ENCODE measurements at regions not wholly inside any gene's neighbourhood (a gene's known extent, or its start where the extent isn't known, plus 50 kb on each side); places are given as distances from the start of the nearest gene placed in this dataset.
"Not testable (repeated sequence)": the region's sequence is repeated elsewhere in the genome, so short reads cannot be mapped to it uniquely, and the experiment has no call there.

- H3K27me3 Mint-ChIP-seq: peaks cover 68% of the 10 kb centered on the region
- H3K4me3 Mint-ChIP-seq; H3K9me3 Mint-ChIP-seq; ATAC-seq (replicated peaks; ENCODE audit: extremely low read depth, poor library complexity, severe bottlenecking); H3K4me1 Mint-ChIP-seq; H3K27ac Mint-ChIP-seq (ENCODE audit: low read depth); H3K36me3 Mint-ChIP-seq (ENCODE audit: insufficient read depth); DNase-seq (ENCODE audit: low spot score in 2 of 2): not testable (repeated sequence)
Observed at GRCh38 chr22:35487623-35488022, 53.0 kb upstream of the RASD2 start.

DNA sequence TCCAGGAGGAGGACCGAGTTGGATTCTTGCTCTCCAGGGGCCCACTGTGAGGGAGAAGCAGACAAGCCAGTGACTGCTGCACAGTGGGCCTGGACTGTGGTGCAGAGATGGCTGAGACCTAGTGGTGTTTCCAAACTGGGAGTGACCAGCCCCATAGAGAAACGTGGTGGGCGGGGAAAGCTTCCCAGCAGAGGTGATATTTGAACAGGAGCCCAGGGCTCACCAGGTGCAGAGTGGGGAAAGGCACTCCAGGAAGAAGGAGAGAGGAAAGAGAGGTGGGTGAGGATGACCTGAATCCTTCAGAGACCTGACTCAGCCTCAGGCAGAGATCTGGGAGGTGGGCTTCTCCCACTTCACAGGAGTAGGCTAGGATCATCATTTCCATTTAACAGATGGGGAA, 52.1 kb upstream of the RASD2 start:
- Mint-ChIP-seq H3K4me1 (no peaks in the 10 kb centered on the region), H3K9me3 (no peaks in the 10 kb centered on the region), H3K4me3 (no peak overlapping the region), H3K27ac (ENCODE audit: low read depth) (no peak overlapping the region), H3K27me3 (peaks cover 73% of the 10 kb centered on the region), H3K36me3 (ENCODE audit: insufficient read depth) (no peaks in the 10 kb centered on the region)
- ATAC-seq (replicated peaks; ENCODE audit: extremely low read depth, poor library complexity, severe bottlenecking) (no peak), DNase-seq (ENCODE audit: low spot score in 2 of 2) (no peak)

DNA sequence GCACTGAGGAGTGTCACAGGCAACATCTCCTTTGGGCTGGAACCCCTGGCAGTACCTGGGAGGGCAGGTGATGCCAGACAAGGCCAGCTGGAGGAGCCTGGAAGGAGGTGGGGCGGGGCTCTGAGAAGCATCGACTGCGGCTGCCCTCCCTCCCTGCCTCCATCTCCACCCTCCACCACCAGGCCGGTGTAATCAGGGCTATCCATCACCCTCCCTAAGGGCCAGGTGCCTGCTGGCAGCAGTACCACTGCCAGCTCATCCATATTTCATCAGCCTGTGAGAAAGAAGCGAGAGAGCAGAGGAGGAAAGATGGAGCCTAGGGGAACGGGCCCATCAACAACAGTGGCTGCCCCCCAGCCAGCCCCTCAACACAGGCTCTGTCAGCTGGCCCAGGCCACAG, 51.4 kb upstream of the RASD2 start:
- DNase-seq (ENCODE audit: low spot score in 2 of 2): no peak
- no peaks in the 10 kb centered on the region for H3K9me3 Mint-ChIP-seq
- no peak for ATAC-seq (replicated peaks; ENCODE audit: extremely low read depth, poor library complexity, severe bottlenecking)
- H3K4me3 Mint-ChIP-seq: no peak overlapping the region
- H3K27ac Mint-ChIP-seq (ENCODE audit: low read depth): no peak overlapping the region
- no peaks in the 10 kb centered on the region for H3K4me1 Mint-ChIP-seq
- H3K27me3 Mint-ChIP-seq: peaks cover 78% of the 10 kb centered on the region
- no peaks in the 10 kb centered on the region for H3K36me3 Mint-ChIP-seq (ENCODE audit: insufficient read depth)

All from central memory CD8-positive, alpha-beta T cell (primary cell).